K562 (cell line): ENCODE measurements at regions not wholly inside any gene's neighbourhood (a gene's known extent, or its start where the extent isn't known, plus 50 kb on each side); places are given as distances from the start of the nearest gene placed in this dataset.

Experiments
- ATAC-seq: fragments of 200-7000 bp; cut with Tn5 transposase; 3 replicates; pipeline ENCODE4 v1.9.1; 2020; ENCODE audit warnings: moderate library complexity
- BruUV-seq: library from RNA; stranded (reverse); fragments of 400-500 nt; replicated peaks from 2 replicates; lab custom pipeline; 2021; lab: Mats Ljungman, UMichigan
- CTCF ChIA-PET: fragments of 300-600 bp; formaldehyde crosslinking; extraction: SDS; loops from one replicate; lab custom pipeline; 2021; ENCODE audit warnings: low intra/inter-chr PET ratio; lab: Yijun Ruan, JAX
- POLR2A ChIA-PET: fragments of 300-600, 350-650 bp; sonication (Branson Sonifier 250); formaldehyde crosslinking; extraction: SDS; loops from one replicate; lab custom pipeline; 2021; ENCODE audit warnings: antibody characterized with exemption, inconsistent platforms; lab: Yijun Ruan, JAX
- DNase-seq, 4 experiments: peaks; one replicate each; pipeline versions ENCODE4 v3.0.0 to v3.0.0-alpha.2; 2011 to 2018; ENCODE audit warnings: low spot score in 3 of 4, mixed read lengths in 3 of 4; ENCODE audit errors: extremely low read depth in 1 of 4
- FAIRE-seq: peaks from 2 replicates; lab custom pipeline; 2011; peaks lifted over from hg19 to GRCh38; lab: Jason Lieb, UNC
- H2AFZ ChIP-seq: 2 replicates; pipeline ENCODE4 v1.6.0; 2011; ENCODE audit warnings: low read depth, low read length, control low read depth, inconsistent platforms
- H3K27ac ChIP-seq: fragments of 200-600 bp; 3 replicates; pipeline ENCODE4 v1.8.0; 2011; ENCODE audit warnings: low read depth, mild to moderate bottlenecking, control low read depth, inconsistent platforms, low read length, moderate library complexity, mixed read lengths; ENCODE audit errors: extremely low read depth
- H3K27me3 ChIP-seq, 2 experiments: fragments of 300-600 bp in 1 of 2; 2 replicates in 1 of 2; 3 replicates in 1 of 2; pipeline versions ENCODE4 v1.6.0 to v1.8.0; 2011; ENCODE audit warnings: inconsistent platforms in 2 of 2, low read length in 2 of 2, mild to moderate bottlenecking in 1 of 2, mixed read lengths in 1 of 2, moderate library complexity in 1 of 2; ENCODE audit not compliant: control insufficient read depth in 2 of 2, insufficient read depth in 2 of 2
- H3K36me3 ChIP-seq: fragments of 300-600 bp; 3 replicates; pipeline ENCODE4 v1.8.0; 2011; ENCODE audit warnings: mild to moderate bottlenecking, low read length, inconsistent platforms; ENCODE audit not compliant: control insufficient read depth, insufficient read depth
- H3K4me1 ChIP-seq, 2 experiments: fragments of 200-600 bp in 1 of 2; replicated peaks in 1 of 2; 2 replicates in 1 of 2; 3 replicates in 1 of 2; pipeline versions ENCODE4 v1.5.1 to v1.8.0; 2011; ENCODE audit warnings: inconsistent platforms in 2 of 2, low read length in 2 of 2, mild to moderate bottlenecking in 1 of 2, mixed read lengths in 1 of 2, moderate library complexity in 1 of 2; ENCODE audit not compliant: control insufficient read depth in 2 of 2, insufficient read depth in 2 of 2
- H3K4me2 ChIP-seq: 2 replicates; pipeline ENCODE4 v1.6.1; 2011; ENCODE audit warnings: low read length, control low read depth, inconsistent platforms, mixed read lengths; ENCODE audit not compliant: insufficient read depth
- H3K4me3 ChIP-seq: fragments of 200-600 bp; sonication (generic), shearing (Covaris generic); 2 replicates; pipeline ENCODE4 v1.5.1; 2016; ENCODE audit warnings: control low read depth, inconsistent platforms
- H3K79me2 ChIP-seq: fragments of 200-600 bp; 3 replicates; pipeline ENCODE4 v1.8.0; 2011; ENCODE audit warnings: low read length, inconsistent platforms; ENCODE audit not compliant: control insufficient read depth, insufficient read depth
- H3K9ac ChIP-seq, 2 experiments: 2 replicates each; pipeline versions ENCODE4 v1.6.0 to v1.6.1; 2011; ENCODE audit warnings: low read depth in 2 of 2, low read length in 2 of 2, control low read depth in 1 of 2, inconsistent platforms in 1 of 2, mild to moderate bottlenecking in 1 of 2, mixed read lengths in 1 of 2; ENCODE audit not compliant: insufficient read depth in 1 of 2
- H3K9me1 ChIP-seq: one replicate; pipeline ENCODE4 v1.6.0; 2011; ENCODE audit warnings: inconsistent platforms, mild to moderate bottlenecking, low read length, moderate library complexity; ENCODE audit not compliant: control insufficient read depth, insufficient read depth
- H3K9me3 ChIP-seq: replicated peaks from 2 replicates; pipeline ENCODE4 v1.5.1; 2011; ENCODE audit warnings: low read depth, low read length, inconsistent platforms; ENCODE audit not compliant: control insufficient read depth, insufficient read depth
- H4K20me1 ChIP-seq: replicated peaks from 2 replicates; pipeline ENCODE4 v1.6.1; 2011; ENCODE audit warnings: low read length, inconsistent platforms, mixed read lengths; ENCODE audit not compliant: control insufficient read depth, insufficient read depth
- KAT7 ChIP-seq: sonication (generic); formaldehyde crosslinking; IDR thresholded peaks from 2 replicates; pipeline ENCODE4 v1.8.0; 2022; ENCODE audit warnings: missing genetic modification reagents, mild to moderate bottlenecking, borderline replicate concordance
- NCOR1 ChIP-seq: fragments of 450-650 bp; IDR thresholded peaks from 2 replicates; pipeline ENCODE4 v1.6.1; 2016; ENCODE audit warnings: mild to moderate bottlenecking, moderate library complexity
- NR2C2 ChIP-seq, 2 experiments: fragments of 200-800 bp in 1 of 2; sonication (Bioruptor generic) in 1 of 2; sonication (generic) in 1 of 2; formaldehyde crosslinking in 1 of 2; IDR thresholded peaks; 2 replicates each; pipeline versions ENCODE4 v1.6.1 to v1.8.0; 2016 to 2022; ENCODE audit warnings: mild to moderate bottlenecking in 1 of 2, missing compliant biosample characterization in 1 of 2, missing genetic modification characterization in 1 of 2, missing genetic modification reagents in 1 of 2
- PTTG1 ChIP-seq: fragments of 450-650 bp; IDR thresholded peaks from 2 replicates; pipeline ENCODE4 v1.6.1; 2016; ENCODE audit warnings: low read depth, mild to moderate bottlenecking, missing genetic modification characterization, missing compliant biosample characterization
- RBM14 ChIP-seq: fragments of 200-400 bp; formaldehyde crosslinking; IDR thresholded peaks from 2 replicates; pipeline ENCODE4 v1.6.1; 2018; ENCODE audit warnings: low read depth, mild to moderate bottlenecking, low read length, moderate library complexity, borderline replicate concordance; ENCODE audit not compliant: insufficient read depth
- TCF7 ChIP-seq: sonication (generic); IDR thresholded peaks from 2 replicates; pipeline ENCODE4 v1.6.1; 2016; ENCODE audit warnings: antibody characterized with exemption, borderline replicate concordance
- TCF7L2 ChIP-seq: fragments of 150-350 bp; IDR thresholded peaks from 2 replicates; pipeline ENCODE4 v1.6.1; 2016; ENCODE audit warnings: low read depth, mild to moderate bottlenecking, low read length, moderate library complexity
- ZNF77 ChIP-seq: fragments of 250-450 bp; sonication (Bioruptor Pico); IDR thresholded peaks from 2 replicates; pipeline ENCODE4 v1.5.0; 2020
- WGBS: fragments of 100-300 bp; shearing (Covaris generic); methylation state at CpG from one replicate; pipeline ENCODE4 v1.1.6; 2016; ENCODE audit warnings: low coverage, mixed read lengths; ENCODE audit not compliant: insufficient coverage; ENCODE audit errors: missing lambda C conversion rate; 5-methylcytosine and 5-hydroxymethylcytosine counted together
- in situ Hi-C: fragments of 300-500 bp; cut with MboI; formaldehyde crosslinking; loops from 4 replicates; pipeline ENCODE4 v1.15.0; 2018; ENCODE audit warnings: inconsistent platforms, mixed read lengths
- intact Hi-C: fragments of 100-400 bp; cut with micrococcal nuclease; formaldehyde crosslinking; loops from 2 replicates; pipeline ENCODE4 v1.14.2; 2022
- TF ChIP-seq, protein P1 (sequence below): fragments of 450-650 bp; IDR thresholded peaks from 2 replicates; pipeline ENCODE4 v1.6.1; 2016; ENCODE audit warnings: mild to moderate bottlenecking

DNA sequence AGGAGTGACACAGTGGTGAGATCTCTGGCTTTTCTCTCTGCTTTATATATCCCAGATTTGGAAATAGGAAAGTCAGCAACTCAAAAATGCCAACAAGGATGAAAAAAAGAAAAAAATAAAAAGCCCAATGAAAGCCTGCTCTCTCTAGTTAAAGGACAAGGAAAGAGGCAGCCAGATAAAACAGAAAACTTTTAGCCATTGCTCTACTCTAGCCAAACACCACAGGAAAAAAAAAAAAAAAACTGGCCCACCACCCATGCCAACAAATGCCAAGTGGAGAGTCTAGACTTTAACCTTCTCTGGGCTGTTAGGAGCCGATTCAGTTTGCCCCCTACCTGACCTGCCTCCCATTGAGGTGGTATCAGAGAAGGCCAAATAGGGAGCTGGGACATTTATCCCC is 222.3 kb upstream of the TMTC1 start:
- BruUV-seq, result no TSS peak
- ChIA-PET CTCF (no interaction called here), POLR2A (interaction anchor here (0.5 kb wide), 1 partner anchor 251 kb away, joined by 3 read pairs; no protein-coding TSS in a partner anchor)
- FAIRE-seq (no peak), ATAC-seq (no peak), DNase-seq (no peak)
- in situ Hi-C loops, result no loop called here
- intact Hi-C loops, result no loop called here
- TF ChIP-seq NR2C2 (CRISPR knock-in tag; IDR thresholded peaks at IDR 0.05) (no peak), NR2C2 (tag; IDR thresholded peaks at IDR 0.05) (no peak), NCOR1 (no peak), ZNF77 (CRISPR knock-in tag) (no peak), PTTG1 (no peak), TCF7L2 (no peak), TCF7 (no peak), RBM14 (no peak), KAT7 (CRISPR knock-in tag) (no peak)
- TF ChIP-seq, protein P1, sequence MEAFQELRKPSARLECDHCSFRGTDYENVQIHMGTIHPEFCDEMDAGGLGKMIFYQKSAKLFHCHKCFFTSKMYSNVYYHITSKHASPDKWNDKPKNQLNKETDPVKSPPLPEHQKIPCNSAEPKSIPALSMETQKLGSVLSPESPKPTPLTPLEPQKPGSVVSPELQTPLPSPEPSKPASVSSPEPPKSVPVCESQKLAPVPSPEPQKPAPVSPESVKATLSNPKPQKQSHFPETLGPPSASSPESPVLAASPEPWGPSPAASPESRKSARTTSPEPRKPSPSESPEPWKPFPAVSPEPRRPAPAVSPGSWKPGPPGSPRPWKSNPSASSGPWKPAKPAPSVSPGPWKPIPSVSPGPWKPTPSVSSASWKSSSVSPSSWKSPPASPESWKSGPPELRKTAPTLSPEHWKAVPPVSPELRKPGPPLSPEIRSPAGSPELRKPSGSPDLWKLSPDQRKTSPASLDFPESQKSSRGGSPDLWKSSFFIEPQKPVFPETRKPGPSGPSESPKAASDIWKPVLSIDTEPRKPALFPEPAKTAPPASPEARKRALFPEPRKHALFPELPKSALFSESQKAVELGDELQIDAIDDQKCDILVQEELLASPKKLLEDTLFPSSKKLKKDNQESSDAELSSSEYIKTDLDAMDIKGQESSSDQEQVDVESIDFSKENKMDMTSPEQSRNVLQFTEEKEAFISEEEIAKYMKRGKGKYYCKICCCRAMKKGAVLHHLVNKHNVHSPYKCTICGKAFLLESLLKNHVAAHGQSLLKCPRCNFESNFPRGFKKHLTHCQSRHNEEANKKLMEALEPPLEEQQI, result no peak
- Histone ChIP-seq H3K27me3 (no peaks in the 10 kb centered on the region), H3K27ac (no peak overlapping the region), H3K9me3 (no peaks in the 10 kb centered on the region), H3K36me3 (no peaks in the 10 kb centered on the region), H3K9me1 (no peaks in the 10 kb centered on the region), H3K79me2 (no peaks in the 10 kb centered on the region), H4K20me1 (no peaks in the 10 kb centered on the region), H3K4me1 (no peaks in the 10 kb centered on the region), H2AFZ (no peak overlapping the region), H3K4me3 (no peak overlapping the region), H3K9ac (no peak overlapping the region), H3K4me2 (no peak overlapping the region)
- 0% methylated on average over 1 of the region's 1 CpG for WGBS
